CD4-positive, CD25-positive, alpha-beta regulatory T cell (primary cell): ENCODE measurements at regions not wholly inside any gene's neighbourhood (a gene's known extent, or its start where the extent isn't known, plus 50 kb on each side); places are given as distances from the start of the nearest gene placed in this dataset.
"Not testable (repeated sequence)": the region's sequence is repeated elsewhere in the genome, so short reads cannot be mapped to it uniquely, and the experiment has no call there.

Experiments
- ATAC-seq, 2 donors: fragments of 150-1000 bp; cut with Tn5 transposase; one replicate each; pipeline ENCODE4 v1.10.0; 2021; ENCODE audit warnings: low read depth in 2 of 2, moderate number of reproducible peaks in 2 of 2, moderate library complexity in 1 of 2
- DNase-seq, 3 donors: peaks; one replicate each; pipeline versions ENCODE4 v3.0.0 to v3.0.0-alpha.2; 2012 to 2022; ENCODE audit warnings: mixed read lengths in 1 of 3
- H3K27ac ChIP-seq: one replicate; pipeline ENCODE4 v1.7.0; 2013; ENCODE audit warnings: mild to moderate bottlenecking, low read length; ENCODE audit not compliant: insufficient read depth, poor library complexity, severe bottlenecking
- H3K27me3 ChIP-seq: one replicate; pipeline ENCODE4 v1.7.0; 2013; ENCODE audit warnings: low read length; ENCODE audit not compliant: control insufficient read depth, insufficient read depth
- H3K36me3 ChIP-seq: one replicate; pipeline ENCODE4 v1.7.0; 2013; ENCODE audit warnings: mild to moderate bottlenecking, low read length, moderate library complexity; ENCODE audit not compliant: control insufficient read depth, insufficient read depth
- H3K4me1 ChIP-seq: 2 replicates; pipeline ENCODE4 v1.7.0; 2013; ENCODE audit warnings: mild to moderate bottlenecking, low read length; ENCODE audit not compliant: insufficient read depth, control insufficient read depth, poor library complexity, severe bottlenecking
- H3K4me3 ChIP-seq: one replicate; pipeline ENCODE4 v1.7.0; 2013; ENCODE audit warnings: low read depth, mild to moderate bottlenecking, low read length, moderate library complexity
- H3K9me3 ChIP-seq, 2 experiments: 1 replicate in 1 of 2; 2 replicates in 1 of 2; pipeline ENCODE4 v1.7.0; 2013; ENCODE audit warnings: low read length in 2 of 2, mild to moderate bottlenecking in 1 of 2, moderate library complexity in 1 of 2; ENCODE audit not compliant: control insufficient read depth in 2 of 2
- H3K27ac Mint-ChIP-seq, 3 donors: one replicate each; pipeline ENCODE4 v1.8.0; 2020 to 2022; ENCODE audit warnings: mild to moderate bottlenecking in 3 of 3, mixed read lengths in 3 of 3, moderate library complexity in 2 of 3
- H3K27me3 Mint-ChIP-seq: one replicate; pipeline ENCODE4 v1.8.0; 2022; ENCODE audit warnings: mild to moderate bottlenecking, mixed read lengths
- H3K36me3 Mint-ChIP-seq: one replicate; pipeline ENCODE4 v1.8.0; 2020; ENCODE audit warnings: mixed read lengths
- H3K4me1 Mint-ChIP-seq, 4 donors: one replicate each; pipeline ENCODE4 v1.8.0; 2020 to 2022; ENCODE audit warnings: mixed read lengths in 4 of 4, mild to moderate bottlenecking in 1 of 4
- H3K4me3 Mint-ChIP-seq, 4 donors: one replicate each; pipeline ENCODE4 v1.8.0; 2020 to 2022; ENCODE audit warnings: mild to moderate bottlenecking in 4 of 4, mixed read lengths in 4 of 4, moderate library complexity in 3 of 4
- H3K9me3 Mint-ChIP-seq, 7 donors: one replicate each; pipeline ENCODE4 v1.8.0; 2020 to 2022; ENCODE audit warnings: mixed read lengths in 7 of 7, mild to moderate bottlenecking in 3 of 7, moderate library complexity in 2 of 7

GRCh38 chr18:5830902-5831301 is 64.4 kb downstream of the TMEM200C start:
- not testable (repeated sequence) for H3K27me3 ChIP-seq, H3K9me3 Mint-ChIP-seq, H3K4me3 Mint-ChIP-seq, H3K27ac ChIP-seq, ATAC-seq, H3K4me3 ChIP-seq, H3K27ac Mint-ChIP-seq, H3K4me1 Mint-ChIP-seq, DNase-seq, H3K4me1 ChIP-seq, H3K36me3 ChIP-seq, H3K27me3 Mint-ChIP-seq, H3K9me3 ChIP-seq, H3K36me3 Mint-ChIP-seq

GRCh38 chr18:5828913-5829312 is 66.4 kb downstream of the TMEM200C start:
- H3K27ac ChIP-seq: no peak overlapping the region
- no peaks in the 10 kb centered on the region for H3K27me3 ChIP-seq
- H3K36me3 Mint-ChIP-seq: no peaks in the 10 kb centered on the region
- ATAC-seq (no peak), DNase-seq (no peak)
- H3K9me3 Mint-ChIP-seq: peaks cover 0 to 6% (median 0%) of the 10 kb centered on the region in 7 donors
- no peak overlapping the region for H3K4me3 Mint-ChIP-seq
- H3K9me3 ChIP-seq: no peaks in the 10 kb centered on the region
- no peaks in the 10 kb centered on the region for H3K4me1 Mint-ChIP-seq
- H3K27me3 Mint-ChIP-seq: peaks cover 6% of the 10 kb centered on the region
- H3K36me3 ChIP-seq: no peaks in the 10 kb centered on the region
- no peak overlapping the region for H3K27ac Mint-ChIP-seq
- no peaks in the 10 kb centered on the region for H3K4me1 ChIP-seq
- H3K4me3 ChIP-seq: no peak overlapping the region

GRCh38 chr18:5825663-5826062 is 69.7 kb downstream of the TMEM200C start:
- Histone ChIP-seq H3K4me1 (no peaks in the 10 kb centered on the region), H3K9me3 (no peaks in the 10 kb centered on the region), H3K27me3 (no peaks in the 10 kb centered on the region), H3K36me3 (no peaks in the 10 kb centered on the region), H3K27ac (no peak overlapping the region), H3K4me3 (no peak overlapping the region)
- ATAC-seq (no peak), DNase-seq (no peak)
- H3K36me3 Mint-ChIP-seq: no peaks in the 10 kb centered on the region
- no peak overlapping the region for H3K27ac Mint-ChIP-seq
- no peak overlapping the region for H3K4me3 Mint-ChIP-seq
- no peaks in the 10 kb centered on the region for H3K4me1 Mint-ChIP-seq
- peaks cover 10% of the 10 kb centered on the region for H3K27me3 Mint-ChIP-seq
- H3K9me3 Mint-ChIP-seq: peaks cover 0 to 5% (median 2%) of the 10 kb centered on the region in 7 donors

GRCh38 chr18:5824370-5824984 is 70.8 kb downstream of the TMEM200C start:
- Histone ChIP-seq H3K36me3 (no peaks in the 10 kb centered on the region), H3K4me1 (no peaks in the 10 kb centered on the region), H3K9me3 (no peaks in the 10 kb centered on the region), H3K27ac (no peak overlapping the region), H3K27me3 (no peaks in the 10 kb centered on the region), H3K4me3 (no peak overlapping the region)
- H3K4me1 Mint-ChIP-seq: no peaks in the 10 kb centered on the region
- H3K4me3 Mint-ChIP-seq: no peak overlapping the region
- no peak for ATAC-seq
- H3K36me3 Mint-ChIP-seq: no peaks in the 10 kb centered on the region
- no peak overlapping the region for H3K27ac Mint-ChIP-seq
- H3K9me3 Mint-ChIP-seq: peaks cover 0 to 3% (median 2%) of the 10 kb centered on the region in 7 donors
- peaks cover 10% of the 10 kb centered on the region for H3K27me3 Mint-ChIP-seq
- no peak for DNase-seq

GRCh38 chr18:5817816-5818215 is 77.5 kb downstream of the TMEM200C start:
- no peaks in the 10 kb centered on the region for H3K4me1 Mint-ChIP-seq
- Histone ChIP-seq H3K4me1 (no peaks in the 10 kb centered on the region), H3K27ac (no peak overlapping the region), H3K36me3 (no peaks in the 10 kb centered on the region), H3K27me3 (no peaks in the 10 kb centered on the region), H3K4me3 (no peak overlapping the region), H3K9me3 (no peaks in the 10 kb centered on the region)
- H3K4me3 Mint-ChIP-seq: no peak overlapping the region
- peaks cover 4% of the 10 kb centered on the region for H3K27me3 Mint-ChIP-seq
- H3K36me3 Mint-ChIP-seq: no peaks in the 10 kb centered on the region
- ATAC-seq: no peak
- no peak for DNase-seq
- H3K27ac Mint-ChIP-seq: no peak overlapping the region
- H3K9me3 Mint-ChIP-seq: peaks cover 0 to 8% (median 1%) of the 10 kb centered on the region in 7 donors

- DNase-seq (no peak), ATAC-seq (no peak)
- Mint-ChIP-seq H3K4me3 (no peak overlapping the region), H3K27ac (no peak overlapping the region), H3K4me1 (no peaks in the 10 kb centered on the region), H3K9me3 (peaks cover 0 to 34% (median 17%) of the 10 kb centered on the region in 7 donors), H3K36me3 (no peaks in the 10 kb centered on the region), H3K27me3 (no peaks in the 10 kb centered on the region)
- Histone ChIP-seq H3K27me3 (no peaks in the 10 kb centered on the region), H3K4me1 (no peaks in the 10 kb centered on the region), H3K4me3 (no peak overlapping the region), H3K27ac (no peak overlapping the region), H3K9me3 (peaks cover 0 to 4% of the 10 kb centered on the region in 2 experiments), H3K36me3 (no peaks in the 10 kb centered on the region)
These were observed 88.5 kb downstream of the TMEM200C start for GRCh38 chr18:5806860-5807259.

GRCh38 chr18:5787936-5788335 is 107.4 kb downstream of the TMEM200C start:
- Histone ChIP-seq H3K4me3 (no peak overlapping the region), H3K9me3 (no peaks in the 10 kb centered on the region), H3K4me1 (no peaks in the 10 kb centered on the region), H3K27me3 (no peaks in the 10 kb centered on the region), H3K36me3 (no peaks in the 10 kb centered on the region), H3K27ac (no peak overlapping the region)
- Mint-ChIP-seq H3K4me3 (no peak overlapping the region), H3K27ac (no peak overlapping the region), H3K27me3 (no peaks in the 10 kb centered on the region), H3K36me3 (no peaks in the 10 kb centered on the region), H3K4me1 (no peaks in the 10 kb centered on the region), H3K9me3 (peaks cover under 1 to 16% (median 7%) of the 10 kb centered on the region in 7 donors)
- DNase-seq: no peak
- no peak for ATAC-seq

GRCh38 chr18:5779922-5780321 is 115.4 kb downstream of the TMEM200C start:
- H3K9me3 Mint-ChIP-seq: peaks cover 0 to 4% (median 3%) of the 10 kb centered on the region in 7 donors
- DNase-seq: no peak
- H3K36me3 ChIP-seq: no peaks in the 10 kb centered on the region
- no peaks in the 10 kb centered on the region for H3K36me3 Mint-ChIP-seq
- ATAC-seq: no peak
- H3K4me1 Mint-ChIP-seq: no peaks in the 10 kb centered on the region
- no peaks in the 10 kb centered on the region for H3K27me3 Mint-ChIP-seq
- H3K9me3 ChIP-seq: no peaks in the 10 kb centered on the region
- H3K27ac ChIP-seq: no peak overlapping the region
- no peak overlapping the region for H3K27ac Mint-ChIP-seq
- no peaks in the 10 kb centered on the region for H3K4me1 ChIP-seq
- no peaks in the 10 kb centered on the region for H3K27me3 ChIP-seq
- H3K4me3 ChIP-seq: no peak overlapping the region
- H3K4me3 Mint-ChIP-seq: no peak overlapping the region
